NB4 (cell line): ENCODE measurements at regions not wholly inside any gene's neighbourhood (a gene's known extent, or its start where the extent isn't known, plus 50 kb on each side); places are given as distances from the start of the nearest gene placed in this dataset.

Experiments used
- CTCF ChIP-seq: IDR thresholded peaks from one replicate; pipeline ENCODE4 v1.5.1; 2012; ENCODE audit warnings: low read depth, low read length
- POLR2A ChIP-seq: IDR thresholded peaks from 2 replicates; pipeline ENCODE4 v1.6.1; 2011; ENCODE audit warnings: mild to moderate bottlenecking; ENCODE audit not compliant: insufficient read length; ENCODE audit errors: extremely low read depth

- TF ChIP-seq CTCF (no peak), POLR2A (no peak)
Observed at GRCh38 chr2:83585250-83585649, 873.8 kb downstream of the SUCLG1 start.
